Loucy (cell line): ENCODE measurements at regions not wholly inside any gene's neighbourhood (a gene's known extent, or its start where the extent isn't known, plus 50 kb on each side); places are given as distances from the start of the nearest gene placed in this dataset.

ENCODE experiments used
- H2AFZ ChIP-seq: fragments of 200-600 bp; sonication (generic); 2 replicates; pipeline ENCODE4 v1.6.0; 2016; ENCODE audit warnings: antibody characterized with exemption, mild to moderate bottlenecking, low read length, moderate library complexity
- H3F3A ChIP-seq: fragments of 200-600 bp; 2 replicates; pipeline ENCODE4 v1.6.0; 2016; ENCODE audit warnings: antibody characterized with exemption, low read depth, mild to moderate bottlenecking
- H3K27me3 ChIP-seq: fragments of 200-600 bp; sonication (generic); 2 replicates; pipeline ENCODE4 v1.6.1; 2014; ENCODE audit warnings: low read length, mild to moderate bottlenecking; ENCODE audit not compliant: insufficient read depth, poor library complexity, severe bottlenecking
- H3K36me3 ChIP-seq: fragments of 200-600 bp; sonication (generic); 2 replicates; pipeline ENCODE4 v1.6.1; 2016; ENCODE audit warnings: low read length; ENCODE audit not compliant: insufficient read depth
- H3K4me1 ChIP-seq: fragments of 200-600 bp; sonication (generic); 2 replicates; pipeline ENCODE4 v1.5.1; 2014; ENCODE audit warnings: low read length, mild to moderate bottlenecking; ENCODE audit not compliant: insufficient read depth, poor library complexity, severe bottlenecking
- H3K4me2 ChIP-seq: fragments of 200-600 bp; sonication (generic); 2 replicates; pipeline ENCODE4 v1.6.0; 2014; ENCODE audit warnings: antibody characterized with exemption, low read length, low read depth, mild to moderate bottlenecking; ENCODE audit not compliant: poor library complexity, severe bottlenecking
- H3K4me3 ChIP-seq: fragments of 200-600 bp; sonication (generic); 2 replicates; pipeline ENCODE4 v1.5.1; 2014; ENCODE audit warnings: low read length, mild to moderate bottlenecking, mixed read lengths; ENCODE audit not compliant: poor library complexity, severe bottlenecking
- H3K79me2 ChIP-seq: fragments of 200-600 bp; sonication (generic); 2 replicates; pipeline ENCODE4 v1.6.1; 2014; ENCODE audit warnings: low read length; ENCODE audit not compliant: insufficient read depth
- H3K9ac ChIP-seq: fragments of 200-600 bp; sonication (generic); 2 replicates; pipeline ENCODE4 v1.6.0; 2014; ENCODE audit warnings: mild to moderate bottlenecking, low read depth, low read length, moderate library complexity; ENCODE audit not compliant: poor library complexity, severe bottlenecking
- H3K9me2 ChIP-seq: fragments of 200-600 bp; sonication (generic); replicated peaks from 2 replicates; pipeline ENCODE4 v1.6.1; 2016; ENCODE audit warnings: low read depth, low read length, mixed read lengths
- H3K9me3 ChIP-seq: fragments of 200-600 bp; sonication (generic); 2 replicates; pipeline ENCODE4 v1.6.1; 2014; ENCODE audit warnings: mild to moderate bottlenecking, antibody characterized with exemption, low read length, low read depth; ENCODE audit not compliant: insufficient read depth
- H4K20me1 ChIP-seq: fragments of 200-600 bp; sonication (generic); 2 replicates; pipeline ENCODE4 v1.6.0; 2014; ENCODE audit warnings: antibody characterized with exemption, low read length, mild to moderate bottlenecking; ENCODE audit not compliant: insufficient read depth, poor library complexity, severe bottlenecking
- EZH2phosphoT487 ChIP-seq: fragments of 200-600 bp; IDR thresholded peaks from 2 replicates; pipeline ENCODE4 v1.6.1; 2018; ENCODE audit warnings: antibody characterized with exemption, mild to moderate bottlenecking, moderate library complexity, borderline replicate concordance
- TF ChIP-seq, protein P1 (sequence below): fragments of 200-600 bp; sonication (generic); conservative IDR thresholded peaks from 2 replicates; pipeline ENCODE4 v1.5.1; 2014; ENCODE audit warnings: mild to moderate bottlenecking, antibody characterized with exemption, low read length

DNA sequence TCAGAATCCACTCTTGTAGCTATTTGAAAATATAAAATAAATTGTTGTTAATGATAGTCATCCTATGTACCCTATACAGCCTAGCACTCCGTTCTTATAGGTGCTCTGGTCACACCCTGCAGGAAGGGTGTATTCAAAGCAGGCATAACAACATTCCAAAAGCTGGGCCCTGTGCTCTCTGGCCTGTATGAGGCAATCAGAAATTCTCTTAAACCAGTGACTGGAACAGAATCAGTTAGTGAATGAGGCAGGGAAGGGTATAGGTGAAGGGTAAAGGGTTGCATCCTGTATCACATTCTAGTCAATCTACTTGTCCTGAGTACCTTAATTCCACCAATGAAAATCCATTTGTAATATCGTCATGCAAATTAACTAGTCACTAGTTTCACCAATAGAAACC lies 154.5 kb upstream of the ZNF217 start:
- TF ChIP-seq, protein P1, sequence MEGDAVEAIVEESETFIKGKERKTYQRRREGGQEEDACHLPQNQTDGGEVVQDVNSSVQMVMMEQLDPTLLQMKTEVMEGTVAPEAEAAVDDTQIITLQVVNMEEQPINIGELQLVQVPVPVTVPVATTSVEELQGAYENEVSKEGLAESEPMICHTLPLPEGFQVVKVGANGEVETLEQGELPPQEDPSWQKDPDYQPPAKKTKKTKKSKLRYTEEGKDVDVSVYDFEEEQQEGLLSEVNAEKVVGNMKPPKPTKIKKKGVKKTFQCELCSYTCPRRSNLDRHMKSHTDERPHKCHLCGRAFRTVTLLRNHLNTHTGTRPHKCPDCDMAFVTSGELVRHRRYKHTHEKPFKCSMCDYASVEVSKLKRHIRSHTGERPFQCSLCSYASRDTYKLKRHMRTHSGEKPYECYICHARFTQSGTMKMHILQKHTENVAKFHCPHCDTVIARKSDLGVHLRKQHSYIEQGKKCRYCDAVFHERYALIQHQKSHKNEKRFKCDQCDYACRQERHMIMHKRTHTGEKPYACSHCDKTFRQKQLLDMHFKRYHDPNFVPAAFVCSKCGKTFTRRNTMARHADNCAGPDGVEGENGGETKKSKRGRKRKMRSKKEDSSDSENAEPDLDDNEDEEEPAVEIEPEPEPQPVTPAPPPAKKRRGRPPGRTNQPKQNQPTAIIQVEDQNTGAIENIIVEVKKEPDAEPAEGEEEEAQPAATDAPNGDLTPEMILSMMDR, result no peak
- no peak for TF ChIP-seq EZH2phosphoT487
- Histone ChIP-seq H3K4me1 (peaks cover 43% of the 10 kb centered on the region), H3K4me2 (no peak overlapping the region), H4K20me1 (no peaks in the 10 kb centered on the region), H3K36me3 (no peaks in the 10 kb centered on the region), H3K9me3 (no peaks in the 10 kb centered on the region), H3K27me3 (no peaks in the 10 kb centered on the region), H3F3A (peaks cover 19% of the 10 kb centered on the region), H3K9me2 (no peaks in the 10 kb centered on the region), H3K4me3 (no peak overlapping the region), H3K9ac (no peak overlapping the region), H2AFZ (no peak overlapping the region), H3K79me2 (no peaks in the 10 kb centered on the region)

DNA sequence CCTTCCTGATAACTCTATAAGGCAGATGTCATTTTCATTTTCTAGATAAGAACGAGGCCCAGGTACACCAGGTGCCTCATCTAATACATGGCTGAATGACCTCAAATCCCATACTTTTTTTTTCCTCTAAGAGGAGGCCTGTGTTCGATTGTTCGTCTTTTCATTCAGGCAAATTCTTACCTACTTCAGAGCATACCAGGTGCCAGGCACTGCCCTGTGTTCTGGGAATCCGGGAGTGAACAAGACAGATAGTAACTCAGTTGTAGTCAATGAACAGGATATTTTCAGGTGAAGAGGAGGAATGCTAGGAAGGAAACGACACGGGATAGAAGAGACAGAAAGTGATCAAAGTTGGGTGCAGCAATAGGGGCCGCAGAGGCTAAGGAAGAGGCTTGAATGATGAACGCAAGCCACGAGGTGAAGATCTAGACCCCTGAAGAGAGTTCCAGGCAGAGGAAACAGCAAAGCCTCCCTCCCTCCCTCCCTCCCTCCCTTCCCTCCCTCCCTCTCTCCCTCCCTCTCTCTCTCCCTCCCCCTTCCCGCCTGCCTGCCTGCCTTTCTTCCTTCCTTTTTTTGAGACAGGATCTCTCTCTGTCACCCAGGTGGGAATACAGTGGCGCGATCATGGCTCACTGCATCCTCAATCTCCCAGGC lies 150.1 kb upstream of the ZNF217 start:
- H3K4me2 ChIP-seq, result no peak overlapping the region
- no peaks in the 10 kb centered on the region; the same call in 1 of the 2 replicates for H3F3A ChIP-seq
- H3K9ac ChIP-seq, result no peak overlapping the region
- H3K9me2 ChIP-seq, result no peaks in the 10 kb centered on the region
- H3K79me2 ChIP-seq, result no peaks in the 10 kb centered on the region
- no peaks in the 10 kb centered on the region for H3K36me3 ChIP-seq
- H4K20me1 ChIP-seq, result no peaks in the 10 kb centered on the region
- no peak overlapping the region for H3K4me3 ChIP-seq
- peaks cover 25% of the 10 kb centered on the region for H3K4me1 ChIP-seq
- H2AFZ ChIP-seq, result no peak overlapping the region
- TF ChIP-seq, protein P1, result no peak
- no peak for TF ChIP-seq EZH2phosphoT487
- no peaks in the 10 kb centered on the region for H3K27me3 ChIP-seq
- no peaks in the 10 kb centered on the region for H3K9me3 ChIP-seq

DNA sequence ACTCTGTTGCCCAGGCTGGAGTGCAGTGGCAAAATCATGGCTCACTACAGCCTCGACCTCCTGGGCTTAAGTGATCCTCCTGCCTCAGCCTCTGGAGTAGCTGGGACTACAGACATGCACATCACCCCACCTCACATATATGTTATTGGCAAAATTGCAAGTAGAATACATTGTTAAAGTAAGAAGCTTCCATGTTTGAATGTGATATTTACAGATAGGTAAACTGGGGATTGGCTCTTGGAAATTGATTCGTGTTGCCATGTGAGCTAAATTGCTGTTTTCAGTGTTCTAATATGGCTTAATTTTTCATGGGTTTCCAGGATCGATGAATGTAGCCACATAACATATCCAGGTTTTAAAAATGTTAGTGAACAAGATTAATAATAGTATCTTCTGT lies 149.0 kb upstream of the ZNF217 start:
- Histone ChIP-seq H3K36me3 (no peaks in the 10 kb centered on the region), H3K27me3 (no peaks in the 10 kb centered on the region), H2AFZ (no peak overlapping the region), H4K20me1 (no peaks in the 10 kb centered on the region), H3K4me3 (no peak overlapping the region), H3K9me2 (no peaks in the 10 kb centered on the region), H3F3A (no peaks in the 10 kb centered on the region), H3K9me3 (no peaks in the 10 kb centered on the region), H3K4me1 (peaks cover 22% of the 10 kb centered on the region), H3K9ac (no peak overlapping the region), H3K4me2 (no peak overlapping the region), H3K79me2 (no peaks in the 10 kb centered on the region)
- TF ChIP-seq, protein P1, result no peak
- TF ChIP-seq EZH2phosphoT487, result no peak
